NCI-H1694 (cell line): ENCODE measurements at regions not wholly inside any gene's neighbourhood (a gene's known extent, or its start where the extent isn't known, plus 50 kb on each side); places are given as distances from the start of the nearest gene placed in this dataset.
"Not testable (repeated sequence)": the region's sequence is repeated elsewhere in the genome, so short reads cannot be mapped to it uniquely, and the experiment has no call there.

Source experiments
- DNase-seq: peaks from one replicate; lab custom pipeline; 2025; lab: John Stamatoyannopoulos, UW

DNA sequence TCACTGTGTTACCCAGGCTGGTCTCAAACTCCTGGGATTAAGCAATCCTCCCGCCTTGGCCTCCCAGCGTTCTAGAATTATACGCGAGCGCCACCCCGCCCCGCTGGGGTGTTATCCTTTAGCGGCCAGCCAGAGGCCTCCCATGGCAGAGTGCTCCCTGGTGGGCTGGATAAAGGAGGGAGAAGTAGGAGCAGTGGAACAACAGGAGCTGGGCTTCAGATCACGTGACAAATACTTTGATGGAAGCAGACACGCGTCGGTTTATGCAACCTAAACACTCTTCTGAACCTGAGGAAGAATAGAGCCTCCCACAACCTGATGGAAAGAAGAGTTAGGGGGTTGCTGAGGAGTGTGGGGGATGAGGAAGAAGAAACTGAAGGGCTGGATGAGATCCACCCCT is 2114.0 kb downstream of the TP53TG3F start:
- DNase-seq = no peak

DNA sequence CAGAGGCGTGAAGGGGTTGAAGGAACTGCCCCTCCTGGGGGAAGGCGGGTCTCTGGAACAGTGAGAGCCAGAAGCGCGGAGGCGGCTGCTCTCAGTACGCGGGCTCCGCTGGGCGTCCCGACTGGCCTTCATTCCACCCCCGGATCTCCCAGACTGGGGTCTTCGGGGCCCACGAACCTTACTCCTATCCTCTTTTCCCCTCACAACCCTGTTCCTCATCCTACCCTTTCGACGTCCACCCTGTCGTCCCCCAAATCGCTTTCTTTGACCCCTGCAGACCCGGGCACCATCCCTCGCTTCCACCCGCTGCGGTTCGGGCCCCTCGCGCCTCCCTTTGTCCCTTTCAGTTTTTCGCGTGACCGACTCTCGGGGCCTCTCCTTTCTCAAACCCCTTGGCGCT is 2114.6 kb downstream of the TP53TG3F start:
- no peak for DNase-seq

DNA sequence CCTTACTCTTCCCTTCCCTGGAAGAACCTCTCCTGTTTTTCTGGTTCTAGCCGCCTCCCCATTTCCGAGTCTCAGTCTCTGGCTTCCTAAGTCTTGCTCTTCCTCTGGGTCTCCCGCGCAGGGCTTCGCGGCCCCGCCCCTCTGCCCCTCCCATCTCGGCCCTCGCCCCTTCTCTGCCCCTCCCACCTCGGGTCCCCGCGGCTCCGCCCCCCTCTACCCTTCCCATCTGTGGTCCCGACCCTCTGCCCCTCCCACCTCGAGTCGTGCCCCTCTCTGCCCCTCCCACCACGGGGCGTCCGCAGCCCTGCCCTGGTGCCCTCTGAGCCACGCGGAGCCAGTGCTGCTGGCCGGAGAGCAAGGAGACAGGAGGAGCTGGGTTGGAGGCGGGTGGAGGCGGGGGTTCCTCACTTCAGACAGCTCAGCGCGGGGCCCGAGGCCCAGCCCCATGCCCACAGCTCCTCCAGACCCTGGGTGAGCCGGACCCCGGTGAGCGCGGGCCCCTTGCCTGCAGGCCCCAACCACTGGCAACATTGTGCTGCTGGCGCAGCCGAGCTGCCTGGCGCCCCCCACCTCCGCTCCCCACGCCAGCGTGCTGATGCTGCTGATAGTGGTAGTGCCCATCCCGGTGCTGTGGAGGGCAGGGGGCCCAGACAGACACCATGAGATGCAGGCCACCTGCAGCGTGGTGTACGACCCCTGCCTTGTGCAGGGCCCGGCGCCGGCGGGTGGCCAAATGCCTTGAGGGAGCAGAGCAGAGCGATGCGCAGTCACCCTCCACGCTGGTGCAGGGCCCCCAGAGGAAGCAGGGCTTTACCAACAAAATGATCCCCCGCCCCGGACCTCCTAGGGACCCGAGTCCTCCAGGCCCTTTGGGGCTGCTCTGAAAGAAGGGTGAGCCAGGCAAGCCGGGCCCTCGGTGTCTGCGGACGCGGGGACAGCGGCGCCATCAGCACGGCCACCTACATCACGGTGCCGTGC is 2115.3 kb downstream of the TP53TG3F start:
- no peak for DNase-seq

- no peak for DNase-seq
These were observed 2116.0 kb downstream of the TP53TG3F start for GRCh38 chr16:35575432-35575821.

DNA sequence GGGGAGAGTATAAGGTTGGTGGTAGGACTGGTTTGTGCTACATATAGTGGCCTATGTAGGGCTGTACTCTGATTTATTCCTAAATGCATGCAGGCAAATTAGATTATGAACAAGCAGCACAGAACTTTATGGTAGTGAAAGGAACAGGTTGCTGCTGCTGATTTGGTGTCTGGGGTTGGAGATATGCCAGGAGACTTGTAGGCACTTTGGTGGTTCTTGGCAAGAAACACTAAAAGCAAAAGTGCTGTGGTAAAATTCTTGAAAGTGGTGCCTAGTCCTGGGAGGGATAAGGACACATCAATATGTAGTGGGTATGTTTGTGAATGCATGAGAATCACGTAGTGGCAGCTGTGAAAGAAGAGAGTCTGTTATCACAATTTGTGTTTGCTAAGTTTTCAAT is 2126.0 kb downstream of the TP53TG3F start:
- DNase-seq = no peak

GRCh38 chr16:35590913-35591312 is 2131.5 kb downstream of the TP53TG3F start:
- not testable (repeated sequence) for DNase-seq

DNA sequence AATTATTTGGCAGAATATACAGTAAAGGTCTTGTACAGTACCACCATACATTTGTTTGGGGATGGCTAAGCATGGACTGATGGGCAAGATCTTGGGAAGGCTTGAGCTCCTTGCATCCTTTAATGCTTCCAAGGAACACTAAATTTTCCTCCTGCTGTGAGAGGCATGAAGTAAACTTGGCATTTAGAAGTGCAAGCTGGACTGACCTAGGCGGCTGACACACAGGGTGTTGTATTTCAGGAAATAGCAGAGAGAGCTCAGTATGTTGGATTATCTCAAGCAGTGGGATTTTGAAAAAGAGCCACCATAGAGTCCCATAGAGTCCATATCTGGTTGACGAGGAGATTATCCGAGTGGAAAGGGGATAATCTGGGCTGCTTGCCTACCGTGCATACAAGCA is 2137.1 kb downstream of the TP53TG3F start:
- no peak for DNase-seq

- DNase-seq = no peak
These were observed 2139.4 kb downstream of the TP53TG3F start for GRCh38 chr16:35598696-35599332.

- no peak for DNase-seq
These were observed 2140.2 kb downstream of the TP53TG3F start for GRCh38 chr16:35599429-35600160.

DNA sequence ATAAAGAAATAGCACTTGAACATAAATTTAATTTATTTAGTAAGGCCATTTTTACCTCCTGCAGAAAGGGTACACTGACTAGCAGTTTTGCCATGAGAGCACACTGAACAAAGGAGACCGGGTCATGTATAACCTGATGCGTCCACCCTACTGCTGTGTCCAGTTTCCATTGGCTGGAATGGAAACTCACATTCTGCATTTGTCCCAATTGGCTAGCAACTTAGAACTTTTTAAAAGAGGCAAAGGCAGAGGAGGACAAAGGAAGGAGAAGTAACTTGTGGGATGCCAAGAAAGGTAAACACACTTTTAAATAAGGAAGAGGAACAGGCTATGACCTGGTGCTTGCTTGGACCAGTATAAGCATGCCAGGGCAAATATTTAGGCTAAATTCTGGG is 2140.7 kb downstream of the TP53TG3F start:
- DNase-seq = not testable (repeated sequence)

DNA sequence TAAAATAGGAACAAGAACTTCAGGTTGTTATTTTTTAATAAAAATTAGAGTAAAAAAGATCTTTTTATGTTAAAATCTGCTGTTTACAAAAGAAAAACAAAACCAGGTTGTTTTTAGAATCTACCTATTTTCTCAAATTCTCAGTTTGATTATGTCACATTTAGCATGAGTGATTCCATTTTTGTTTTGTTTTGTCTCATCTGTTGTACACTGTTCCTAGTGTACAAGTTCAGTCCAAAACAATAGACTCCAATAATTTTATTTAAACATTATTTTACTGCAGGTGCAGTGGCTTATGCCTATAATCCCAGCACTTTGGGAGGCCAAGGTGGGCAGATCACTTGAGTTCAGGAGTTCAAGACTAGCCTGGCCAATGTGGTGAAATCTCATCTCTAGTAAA is 2142.7 kb downstream of the TP53TG3F start:
- DNase-seq = no peak

- not testable (repeated sequence) for DNase-seq
These were observed 2144.0 kb downstream of the TP53TG3F start for GRCh38 chr16:35603371-35603770.

GRCh38 chr16:35605921-35606320 is 2146.5 kb downstream of the TP53TG3F start:
- no peak for DNase-seq

- DNase-seq = not testable (repeated sequence)
These were observed 2155.5 kb downstream of the TP53TG3F start for GRCh38 chr16:35614883-35615282.

DNA sequence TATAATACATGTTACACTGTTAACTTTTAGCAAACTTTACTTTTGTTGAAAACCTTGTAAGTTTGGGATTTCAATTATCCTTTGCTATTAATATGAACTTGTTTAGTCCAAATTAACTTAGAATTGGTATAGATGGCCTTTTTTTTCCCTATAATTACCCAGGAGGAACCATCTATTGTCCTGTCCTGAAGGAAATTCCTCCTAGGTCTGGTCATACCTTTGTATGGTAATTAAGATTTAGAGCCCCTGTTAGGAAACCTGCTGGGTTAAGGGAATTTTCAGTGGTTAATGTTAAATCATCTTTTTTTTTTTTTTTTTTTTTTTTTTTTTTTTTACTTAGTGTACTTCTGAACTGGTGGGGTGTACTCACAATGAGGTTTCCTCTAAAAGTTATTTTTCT is 2159.8 kb downstream of the TP53TG3F start:
- not testable (repeated sequence) for DNase-seq

GRCh38 chr16:35626041-35626440 is 2166.6 kb downstream of the TP53TG3F start:
- no peak for DNase-seq

- DNase-seq = no peak
These were observed 2169.6 kb downstream of the TP53TG3F start for GRCh38 chr16:35628976-35629375.

DNA sequence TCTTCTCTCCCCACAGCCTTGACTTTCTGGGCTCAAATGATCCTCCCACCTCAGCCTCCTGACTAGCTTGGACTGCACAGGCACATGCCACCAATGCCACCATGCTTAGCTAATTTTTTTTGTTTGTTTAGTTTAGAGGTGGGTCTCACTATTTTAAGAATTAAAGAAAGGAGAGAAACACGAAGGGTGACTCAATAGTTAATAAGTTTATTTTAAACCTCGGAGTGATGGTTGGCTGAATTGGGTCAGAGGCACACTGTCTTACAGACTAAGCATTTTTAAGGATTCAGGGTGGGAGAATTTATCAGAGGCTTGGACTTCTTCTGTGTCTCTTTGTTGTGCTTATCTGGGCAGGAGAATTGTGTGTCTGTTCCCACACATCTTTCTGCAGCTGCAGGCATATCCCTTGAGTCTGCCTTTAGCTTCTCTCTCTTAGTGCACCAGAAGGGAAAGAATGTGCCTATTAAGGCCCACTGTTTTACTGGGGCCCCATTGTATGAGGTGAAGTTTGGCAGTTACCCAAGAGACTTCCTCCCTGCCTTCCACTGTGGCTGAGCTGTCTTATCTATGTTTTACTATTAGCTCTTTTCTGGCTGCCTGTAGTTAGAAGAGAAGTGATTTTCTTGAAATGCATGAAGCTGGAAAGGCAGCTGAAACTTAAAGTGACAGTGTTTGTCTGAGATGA is 2172.0 kb downstream of the TP53TG3F start:
- DNase-seq = no peak

GRCh38 chr16:35636480-35637230 is 2177.2 kb downstream of the TP53TG3F start:
- DNase-seq = no peak

GRCh38 chr16:35637683-35638082 is 2178.3 kb downstream of the TP53TG3F start:
- no peak for DNase-seq
